ENCODE measurements at regions not wholly inside any gene's neighbourhood (a gene's known extent, or its start where the extent isn't known, plus 50 kb on each side); places are given as distances from the start of the nearest gene placed in this dataset.

GRCh38 chr1:67632356-67632755 is 52.6 kb upstream of the GADD45A start:
- CTCF ChIA-PET = interaction anchor here (1.2 kb wide), 1 partner anchor 11 kb away, joined by 3 read pairs; no protein-coding TSS in a partner anchor
- no peak for FAIRE-seq

GRCh38 chr1:67632811-67633655 is 52.0 kb upstream of the GADD45A start:
- Histone ChIP-seq H3K79me2 (ENCODE audit: control insufficient read depth, insufficient read depth, low read length) (no peaks in the 10 kb centered on the region), H3K9ac (ENCODE audit: control insufficient read depth, insufficient read depth, low read length) (no peak overlapping the region), H2AFZ (ENCODE audit: control insufficient read depth, low read depth, low read length) (no peak overlapping the region; the same call in 1 of the 2 replicates), H3K4me1 (ENCODE audit: control insufficient read depth, insufficient read depth, low read length) (no peaks in the 10 kb centered on the region), H3K4me2 (ENCODE audit: control insufficient read depth, insufficient read depth) (no peak overlapping the region), H3K27me3 (replicated peaks in 1 of 2; ENCODE audit: control insufficient read depth in 2 of 2, insufficient read depth in 2 of 2, low read length in 1 of 2) (no peaks in the 10 kb centered on the region), H3K4me3 (no peak overlapping the region), H3K36me3 (ENCODE audit: control insufficient read depth in 2 of 2, insufficient read depth in 2 of 2, low read length in 1 of 2) (no peaks in the 10 kb centered on the region), H3K27ac (ENCODE audit: control insufficient read depth, insufficient read depth) (no peak overlapping the region), H3K9me3 (replicated peaks; ENCODE audit: control insufficient read depth, insufficient read depth, low read length) (no peaks in the 10 kb centered on the region), H4K20me1 (ENCODE audit: control insufficient read depth, insufficient read depth) (no peaks in the 10 kb centered on the region)
- FAIRE-seq (no peak), DNase-seq (ENCODE audit: low read depth, low spot score) (no peak), ATAC-seq (no peak)
- no TSS peak for BruUV-seq (replicated peaks)
- ChIA-PET CTCF (interaction anchor here (0.6 to 1.2 kb wide), 2 partner anchors 11 to 13 kb away, joined by 3 read pairs; no protein-coding TSS in a partner anchor), POLR2A (no interaction called here), SMC1A (ENCODE audit: uncharacterized antibody, unreplicated experiment) (interaction anchor here (1.0 kb wide), 1 partner anchor 33 kb away, joined by 3 read pairs; no protein-coding TSS in a partner anchor), RAD21 (ENCODE audit: unreplicated experiment) (no interaction called here)
- 44% methylated on average over 10 of the region's 10 CpGs for WGBS (ENCODE audit: insufficient coverage, insufficient replicate concordance, low lambda C conversion rate, missing lambda C conversion rate)
- in situ Hi-C loops (cut with MboI) = no loop called here
- intact Hi-C loops (cut with micrococcal nuclease; ENCODE audit: unreplicated experiment) = no loop called here
- TF ChIP-seq BHLHE40 (IDR thresholded peaks at IDR 0.05; ENCODE audit: borderline replicate concordance in 1 of 2, low read depth in 2 of 2, low read length in 1 of 2) = no peak
- no peak for TF ChIP-seq MTA3 (IDR thresholded peaks at IDR 0.05; ENCODE audit: borderline replicate concordance, low read length)
- TF ChIP-seq CUX1 (IDR thresholded peaks at IDR 0.05; ENCODE audit: insufficient replicate concordance, low read depth, low read length) = no peak
- TF ChIP-seq SKIL (IDR thresholded peaks at IDR 0.05; ENCODE audit: low read depth, poor library complexity, severe bottlenecking) = no peak
- TF ChIP-seq TCF7 (IDR thresholded peaks at IDR 0.05; ENCODE audit: borderline replicate concordance) = no peak

More at GRCh38 chr1:67632356-67632755, 52.6 kb upstream of the GADD45A start:
- intact Hi-C loops (cut with micrococcal nuclease; ENCODE audit: unreplicated experiment) (no loop called here), in situ Hi-C loops (cut with MboI) (no loop called here)
- Histone ChIP-seq H2AFZ (ENCODE audit: control insufficient read depth, low read depth, low read length) (no peak overlapping the region), H3K79me2 (ENCODE audit: control insufficient read depth, insufficient read depth, low read length) (no peaks in the 10 kb centered on the region), H3K27ac (ENCODE audit: control insufficient read depth, insufficient read depth) (no peak overlapping the region), H3K9me3 (replicated peaks; ENCODE audit: control insufficient read depth, insufficient read depth, low read length) (no peaks in the 10 kb centered on the region), H3K36me3 (ENCODE audit: control insufficient read depth in 2 of 2, insufficient read depth in 2 of 2, low read length in 1 of 2) (no peaks in the 10 kb centered on the region), H3K4me1 (ENCODE audit: control insufficient read depth, insufficient read depth, low read length) (no peaks in the 10 kb centered on the region), H3K4me2 (ENCODE audit: control insufficient read depth, insufficient read depth) (no peak overlapping the region), H3K9ac (ENCODE audit: control insufficient read depth, insufficient read depth, low read length) (no peak overlapping the region), H3K27me3 (replicated peaks in 1 of 2; ENCODE audit: control insufficient read depth in 2 of 2, insufficient read depth in 2 of 2, low read length in 1 of 2) (no peaks in the 10 kb centered on the region; a peak in 1 of 4 replicates), H4K20me1 (ENCODE audit: control insufficient read depth, insufficient read depth) (no peaks in the 10 kb centered on the region), H3K4me3 (no peak overlapping the region)
- SMC1A ChIA-PET (ENCODE audit: uncharacterized antibody, unreplicated experiment) = interaction anchor here (1.0 kb wide), 1 partner anchor 32 kb away, joined by 3 read pairs; no protein-coding TSS in a partner anchor
- POLR2A ChIA-PET = no interaction called here
- ATAC-seq = no peak
- RAD21 ChIA-PET (ENCODE audit: unreplicated experiment) = no interaction called here
- no peak for DNase-seq (ENCODE audit: low read depth, low spot score)
- WGBS (ENCODE audit: insufficient coverage, insufficient replicate concordance, low lambda C conversion rate, missing lambda C conversion rate) = 44% methylated on average over 6 of the region's 6 CpGs
- no TSS peak for BruUV-seq (replicated peaks)
- TF ChIP-seq SP1 (IDR thresholded peaks at IDR 0.05; ENCODE audit: low read depth, low read length) = no peak
- TF ChIP-seq MEF2B (IDR thresholded peaks at IDR 0.05; ENCODE audit: partially characterized antibody, poor library complexity, severe bottlenecking) = no peak
- TF ChIP-seq HDAC6 (IDR thresholded peaks at IDR 0.05; ENCODE audit: unreplicated experiment) = no peak
- TF ChIP-seq RBBP5 (conservative IDR thresholded peaks at IDR 0.05) = no peak
- TF ChIP-seq JUND (IDR thresholded peaks at IDR 0.05; ENCODE audit: low read depth, low read length) = no peak
- no peak for TF ChIP-seq RB1 (IDR thresholded peaks at IDR 0.05; ENCODE audit: borderline replicate concordance)
- TF ChIP-seq NBN (IDR thresholded peaks at IDR 0.05) = no peak

Data from GM12878 (cell line).